ENCODE measurements at regions not wholly inside any gene's neighbourhood (a gene's known extent, or its start where the extent isn't known, plus 50 kb on each side); places are given as distances from the start of the nearest gene placed in this dataset.

GRCh38 chr9:14401911-14402310 is 88.0 kb upstream of the NFIB start:
- no peak for DNase-seq (ENCODE audit: low read depth)
- TF ChIP-seq CTCF (conservative IDR thresholded peaks at IDR 0.05; ENCODE audit: low read depth, low read length): no peak
- H3K4me3 ChIP-seq (ENCODE audit: low read depth, low read length): no peak overlapping the region

- TF ChIP-seq CTCF (conservative IDR thresholded peaks at IDR 0.05; ENCODE audit: low read depth, low read length): peak; percentile 73
- H3K4me3 ChIP-seq (ENCODE audit: low read depth, low read length): no peak overlapping the region
- DNase-seq (ENCODE audit: low read depth): peak; percentile 45
These were observed 86.7 kb upstream of the NFIB start for GRCh38 chr9:14400658-14400995.

GRCh38 chr9:14399756-14400657 is 86.1 kb upstream of the NFIB start:
- no peak overlapping the region for H3K4me3 ChIP-seq (ENCODE audit: low read depth, low read length)
- no peak for TF ChIP-seq CTCF (conservative IDR thresholded peaks at IDR 0.05; ENCODE audit: low read depth, low read length)
- peak; percentile 7 for DNase-seq (ENCODE audit: low read depth)

- TF ChIP-seq CTCF (conservative IDR thresholded peaks at IDR 0.05; ENCODE audit: low read depth, low read length): no peak
- H3K4me3 ChIP-seq (ENCODE audit: low read depth, low read length): no peak overlapping the region
- no peak for DNase-seq (ENCODE audit: low read depth)
These were observed 84.5 kb upstream of the NFIB start for GRCh38 chr9:14398473-14398872.

GRCh38 chr9:14396171-14396570 is 82.2 kb upstream of the NFIB start:
- H3K4me3 ChIP-seq (ENCODE audit: low read depth, low read length): no peak overlapping the region
- DNase-seq (ENCODE audit: low read depth): no peak
- no peak for TF ChIP-seq CTCF (conservative IDR thresholded peaks at IDR 0.05; ENCODE audit: low read depth, low read length)

GRCh38 chr9:14395317-14396082 is 81.6 kb upstream of the NFIB start:
- no peak for DNase-seq (ENCODE audit: low read depth)
- TF ChIP-seq CTCF (conservative IDR thresholded peaks at IDR 0.05; ENCODE audit: low read depth, low read length): no peak
- H3K4me3 ChIP-seq (ENCODE audit: low read depth, low read length): no peak overlapping the region

Data from epithelial cell of proximal tubule (primary cell).